GM12878 (cell line): ENCODE measurements at regions not wholly inside any gene's neighbourhood (a gene's known extent, or its start where the extent isn't known, plus 50 kb on each side); places are given as distances from the start of the nearest gene placed in this dataset.

ENCODE experiments used
- ATAC-seq: fragments of 200-7000 bp; cut with Tn5 transposase; 3 replicates; pipeline ENCODE4 v1.9.1; 2020; ENCODE audit warnings: mild to moderate bottlenecking, moderate library complexity
- BruUV-seq: library from RNA; stranded (reverse); fragments of 400-500 nt; replicated peaks from 2 replicates; lab custom pipeline; 2021; lab: Mats Ljungman, UMichigan
- CTCF ChIA-PET: fragments of 300-600 bp; sonication (Branson Sonifier 250); formaldehyde crosslinking; extraction: SDS; loops from one replicate; lab custom pipeline; 2021; ENCODE audit warnings: inconsistent platforms; lab: Yijun Ruan, JAX
- POLR2A ChIA-PET: fragments of 350-600 bp; formaldehyde crosslinking; extraction: SDS; loops from one replicate; lab custom pipeline; 2021; ENCODE audit warnings: inconsistent platforms; lab: Charles Lee
- RAD21 ChIA-PET: fragments of 300-600 bp; sonication (Branson Sonifier 250); formaldehyde crosslinking; loops from one replicate; lab custom pipeline; 2023; ENCODE audit warnings: antibody characterized with exemption; ENCODE audit not compliant: unreplicated experiment; lab: Charles Lee
- SMC1A ChIA-PET: fragments of 300-600 bp; sonication (Branson Sonifier 250); formaldehyde crosslinking; loops from one replicate; lab custom pipeline; 2023; ENCODE audit not compliant: unreplicated experiment, uncharacterized antibody; lab: Charles Lee
- DNase-seq: peaks from one replicate; pipeline ENCODE4 v3.0.0-alpha.2; 2011; ENCODE audit warnings: low read depth, low spot score
- FAIRE-seq: peaks from 3 replicates; lab custom pipeline; 2011; peaks lifted over from hg19 to GRCh38; lab: Jason Lieb, UNC
- H2AFZ ChIP-seq: 2 replicates; pipeline ENCODE4 v1.6.0; 2011; ENCODE audit warnings: low read depth, low read length, control low read depth; ENCODE audit not compliant: control insufficient read depth
- H3K27ac ChIP-seq: 2 replicates; pipeline ENCODE4 v1.5.1; 2011; ENCODE audit warnings: control low read depth; ENCODE audit not compliant: control insufficient read depth, insufficient read depth
- H3K27me3 ChIP-seq, 2 experiments: replicated peaks in 1 of 2; 2 replicates each; pipeline versions ENCODE4 v1.6.0 to v1.6.1; 2011; ENCODE audit warnings: low read length in 1 of 2; ENCODE audit not compliant: control insufficient read depth in 2 of 2, insufficient read depth in 2 of 2
- H3K36me3 ChIP-seq, 2 experiments: 2 replicates each; pipeline ENCODE4 v1.5.1; 2011; ENCODE audit warnings: low read length in 1 of 2; ENCODE audit not compliant: control insufficient read depth in 2 of 2, insufficient read depth in 2 of 2
- H3K4me1 ChIP-seq: 2 replicates; pipeline ENCODE4 v1.6.1; 2011; ENCODE audit warnings: mild to moderate bottlenecking, low read length, moderate library complexity, mixed read lengths; ENCODE audit not compliant: control insufficient read depth, insufficient read depth
- H3K4me2 ChIP-seq: 2 replicates; pipeline ENCODE4 v1.6.0; 2011; ENCODE audit warnings: control low read depth; ENCODE audit not compliant: control insufficient read depth, insufficient read depth
- H3K4me3 ChIP-seq: fragments of 200-600 bp; sonication (generic); 2 replicates; pipeline ENCODE4 v1.5.1; 2016
- H3K79me2 ChIP-seq: 2 replicates; pipeline ENCODE4 v1.6.0; 2011; ENCODE audit warnings: low read length; ENCODE audit not compliant: control insufficient read depth, insufficient read depth
- H3K9ac ChIP-seq: 2 replicates; pipeline ENCODE4 v1.8.0; 2011; ENCODE audit warnings: low read length, control low read depth, mixed read lengths; ENCODE audit not compliant: control insufficient read depth, insufficient read depth
- H3K9me3 ChIP-seq: replicated peaks from 3 replicates; pipeline ENCODE4 v1.5.1; 2011; ENCODE audit warnings: mild to moderate bottlenecking, low read length; ENCODE audit not compliant: control insufficient read depth, insufficient read depth
- H4K20me1 ChIP-seq: 2 replicates; pipeline ENCODE4 v1.6.0; 2011; ENCODE audit not compliant: control insufficient read depth, insufficient read depth
- HCFC1 ChIP-seq: fragments of 150-350 bp; IDR thresholded peaks from 2 replicates; pipeline ENCODE4 v1.6.1; 2014; ENCODE audit warnings: low read length
- HDAC6 ChIP-seq: fragments of 200-600 bp; sonication (generic); IDR thresholded peaks from one replicate; pipeline ENCODE4 v1.8.0; 2017; ENCODE audit warnings: antibody characterized with exemption; ENCODE audit not compliant: unreplicated experiment
- MEF2B ChIP-seq: fragments of 450-650 bp; IDR thresholded peaks from 2 replicates; pipeline ENCODE4 v1.6.1; 2018; ENCODE audit warnings: mild to moderate bottlenecking, moderate library complexity; ENCODE audit not compliant: partially characterized antibody, poor library complexity, severe bottlenecking
- NFYB ChIP-seq: IDR thresholded peaks from 2 replicates; pipeline ENCODE4 v1.6.1; 2011; ENCODE audit warnings: low read depth, mild to moderate bottlenecking, low read length, improper control_type of control experiment, moderate library complexity; ENCODE audit not compliant: insufficient read depth
- WGBS: methylation state at CpG from one replicate; pipeline ENCODE4 v1.1.6; 2016; ENCODE audit warnings: low lambda C conversion rate; ENCODE audit not compliant: insufficient replicate concordance, insufficient coverage; ENCODE audit errors: missing lambda C conversion rate; 5-methylcytosine and 5-hydroxymethylcytosine counted together
- in situ Hi-C: fragments of 300-500 bp; cut with MboI; formaldehyde crosslinking; loops from 9 replicates; pipeline ENCODE4 v1.14.3; 2018; ENCODE audit warnings: mixed read lengths
- intact Hi-C: fragments of 100-400 bp; cut with micrococcal nuclease; formaldehyde crosslinking; loops from one replicate; pipeline ENCODE4 v1.14.2; 2022; ENCODE audit not compliant: unreplicated experiment
- TF ChIP-seq, protein P1 (sequence below): IDR thresholded peaks from 2 replicates; pipeline ENCODE4 v1.6.1; 2012; ENCODE audit warnings: low read depth, low read length, improper control_type of control experiment
- TF ChIP-seq, protein P2 (sequence below): fragments of 450-650 bp; IDR thresholded peaks from 2 replicates; pipeline ENCODE4 v1.6.1; 2016; ENCODE audit warnings: mild to moderate bottlenecking

- FAIRE-seq (no peak), ATAC-seq (no peak), DNase-seq (no peak)
- WGBS, result 30% methylated on average over 9 of the region's 9 CpGs
- SMC1A ChIA-PET, result no interaction called here
- Histone ChIP-seq H3K4me2 (no peak overlapping the region), H3K9me3 (no peaks in the 10 kb centered on the region), H3K4me1 (no peaks in the 10 kb centered on the region), H3K4me3 (no peak overlapping the region), H2AFZ (no peak overlapping the region), H4K20me1 (no peaks in the 10 kb centered on the region), H3K27me3 (no peaks in the 10 kb centered on the region), H3K36me3 (no peaks in the 10 kb centered on the region), H3K9ac (no peak overlapping the region), H3K79me2 (no peaks in the 10 kb centered on the region), H3K27ac (no peak overlapping the region)
- RAD21 ChIA-PET, result no interaction called here
- intact Hi-C loops, result no loop called here
- TF ChIP-seq HCFC1 (no peak), MEF2B (no peak), HDAC6 (no peak)
- TF ChIP-seq, protein P1, sequence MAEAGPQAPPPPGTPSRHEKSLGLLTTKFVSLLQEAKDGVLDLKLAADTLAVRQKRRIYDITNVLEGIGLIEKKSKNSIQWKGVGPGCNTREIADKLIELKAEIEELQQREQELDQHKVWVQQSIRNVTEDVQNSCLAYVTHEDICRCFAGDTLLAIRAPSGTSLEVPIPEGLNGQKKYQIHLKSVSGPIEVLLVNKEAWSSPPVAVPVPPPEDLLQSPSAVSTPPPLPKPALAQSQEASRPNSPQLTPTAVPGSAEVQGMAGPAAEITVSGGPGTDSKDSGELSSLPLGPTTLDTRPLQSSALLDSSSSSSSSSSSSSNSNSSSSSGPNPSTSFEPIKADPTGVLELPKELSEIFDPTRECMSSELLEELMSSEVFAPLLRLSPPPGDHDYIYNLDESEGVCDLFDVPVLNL, result no peak
- POLR2A ChIA-PET, result no interaction called here
- in situ Hi-C loops, result no loop called here
- BruUV-seq, result no TSS peak
- CTCF ChIA-PET, result interaction anchor here (2.2 kb wide), 1 partner anchor 10 kb away, joined by 5 read pairs; no protein-coding TSS in a partner anchor
These were observed 309.1 kb downstream of the TOX3 start for GRCh38 chr16:52237823-52238222.

- no peaks in the 10 kb centered on the region for H3K27me3 ChIP-seq
- no peaks in the 10 kb centered on the region for H3K79me2 ChIP-seq
- no peak overlapping the region for H3K4me3 ChIP-seq
- H3K36me3 ChIP-seq, result no peaks in the 10 kb centered on the region
- no TSS peak for BruUV-seq
- no peaks in the 10 kb centered on the region for H3K9me3 ChIP-seq
- CTCF ChIA-PET, result interaction anchor here (0.9 to 1.5 kb wide), 2 partner anchors 35 to 44 kb away, joined by 3 to 4 read pairs; no protein-coding TSS in a partner anchor
- TF ChIP-seq NFYB, result no peak
- TF ChIP-seq, protein P2, sequence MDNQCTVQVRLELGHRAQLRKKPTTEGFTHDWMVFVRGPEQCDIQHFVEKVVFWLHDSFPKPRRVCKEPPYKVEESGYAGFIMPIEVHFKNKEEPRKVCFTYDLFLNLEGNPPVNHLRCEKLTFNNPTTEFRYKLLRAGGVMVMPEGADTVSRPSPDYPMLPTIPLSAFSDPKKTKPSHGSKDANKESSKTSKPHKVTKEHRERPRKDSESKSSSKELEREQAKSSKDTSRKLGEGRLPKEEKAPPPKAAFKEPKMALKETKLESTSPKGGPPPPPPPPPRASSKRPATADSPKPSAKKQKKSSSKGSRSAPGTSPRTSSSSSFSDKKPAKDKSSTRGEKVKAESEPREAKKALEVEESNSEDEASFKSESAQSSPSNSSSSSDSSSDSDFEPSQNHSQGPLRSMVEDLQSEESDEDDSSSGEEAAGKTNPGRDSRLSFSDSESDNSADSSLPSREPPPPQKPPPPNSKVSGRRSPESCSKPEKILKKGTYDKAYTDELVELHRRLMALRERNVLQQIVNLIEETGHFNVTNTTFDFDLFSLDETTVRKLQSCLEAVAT, result no peak
- TF ChIP-seq, all 136 proteins: peak for 0
- Histone ChIP-seq H3K27ac (no peak overlapping the region), H4K20me1 (no peaks in the 10 kb centered on the region), H3K4me2 (no peak overlapping the region), H3K9ac (no peak overlapping the region), H3K4me1 (no peaks in the 10 kb centered on the region), H2AFZ (no peak overlapping the region)
- intact Hi-C loops (no loop called here), in situ Hi-C loops (no loop called here)
- DNase-seq (no peak), FAIRE-seq (no peak), ATAC-seq (no peak)
- SMC1A ChIA-PET, result no interaction called here
- RAD21 ChIA-PET, result no interaction called here
- POLR2A ChIA-PET, result no interaction called here
These were observed 311.8 kb downstream of the TOX3 start for GRCh38 chr16:52235186-52235585.
